ENCODE measurements at regions not wholly inside any gene's neighbourhood (a gene's known extent, or its start where the extent isn't known, plus 50 kb on each side); places are given as distances from the start of the nearest gene placed in this dataset.

GRCh38 chr21:15210235-15210678, 145.5 kb upstream of the NRIP1 start (continued):
- TF ChIP-seq, protein P1, sequence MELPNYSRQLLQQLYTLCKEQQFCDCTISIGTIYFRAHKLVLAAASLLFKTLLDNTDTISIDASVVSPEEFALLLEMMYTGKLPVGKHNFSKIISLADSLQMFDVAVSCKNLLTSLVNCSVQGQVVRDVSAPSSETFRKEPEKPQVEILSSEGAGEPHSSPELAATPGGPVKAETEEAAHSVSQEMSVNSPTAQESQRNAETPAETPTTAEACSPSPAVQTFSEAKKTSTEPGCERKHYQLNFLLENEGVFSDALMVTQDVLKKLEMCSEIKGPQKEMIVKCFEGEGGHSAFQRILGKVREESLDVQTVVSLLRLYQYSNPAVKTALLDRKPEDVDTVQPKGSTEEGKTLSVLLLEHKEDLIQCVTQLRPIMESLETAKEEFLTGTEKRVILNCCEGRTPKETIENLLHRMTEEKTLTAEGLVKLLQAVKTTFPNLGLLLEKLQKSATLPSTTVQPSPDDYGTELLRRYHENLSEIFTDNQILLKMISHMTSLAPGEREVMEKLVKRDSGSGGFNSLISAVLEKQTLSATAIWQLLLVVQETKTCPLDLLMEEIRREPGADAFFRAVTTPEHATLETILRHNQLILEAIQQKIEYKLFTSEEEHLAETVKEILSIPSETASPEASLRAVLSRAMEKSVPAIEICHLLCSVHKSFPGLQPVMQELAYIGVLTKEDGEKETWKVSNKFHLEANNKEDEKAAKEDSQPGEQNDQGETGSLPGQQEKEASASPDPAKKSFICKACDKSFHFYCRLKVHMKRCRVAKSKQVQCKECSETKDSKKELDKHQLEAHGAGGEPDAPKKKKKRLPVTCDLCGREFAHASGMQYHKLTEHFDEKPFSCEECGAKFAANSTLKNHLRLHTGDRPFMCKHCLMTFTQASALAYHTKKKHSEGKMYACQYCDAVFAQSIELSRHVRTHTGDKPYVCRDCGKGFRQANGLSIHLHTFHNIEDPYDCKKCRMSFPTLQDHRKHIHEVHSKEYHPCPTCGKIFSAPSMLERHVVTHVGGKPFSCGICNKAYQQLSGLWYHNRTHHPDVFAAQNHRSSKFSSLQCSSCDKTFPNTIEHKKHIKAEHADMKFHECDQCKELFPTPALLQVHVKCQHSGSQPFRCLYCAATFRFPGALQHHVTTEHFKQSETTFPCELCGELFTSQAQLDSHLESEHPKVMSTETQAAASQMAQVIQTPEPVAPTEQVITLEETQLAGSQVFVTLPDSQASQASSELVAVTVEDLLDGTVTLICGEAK (IDR thresholded peaks at IDR 0.05), result no peak
- TF ChIP-seq, protein P1 (CRISPR knock-in tag; IDR thresholded peaks at IDR 0.05), result peak; percentile 77
- no peak for TF ChIP-seq ZFP41 (CRISPR knock-in tag; IDR thresholded peaks at IDR 0.05; ENCODE audit: borderline replicate concordance)
- no peak for TF ChIP-seq ZNF737 (CRISPR knock-in tag; IDR thresholded peaks at IDR 0.05; ENCODE audit: borderline replicate concordance)
- TF ChIP-seq, protein P2, sequence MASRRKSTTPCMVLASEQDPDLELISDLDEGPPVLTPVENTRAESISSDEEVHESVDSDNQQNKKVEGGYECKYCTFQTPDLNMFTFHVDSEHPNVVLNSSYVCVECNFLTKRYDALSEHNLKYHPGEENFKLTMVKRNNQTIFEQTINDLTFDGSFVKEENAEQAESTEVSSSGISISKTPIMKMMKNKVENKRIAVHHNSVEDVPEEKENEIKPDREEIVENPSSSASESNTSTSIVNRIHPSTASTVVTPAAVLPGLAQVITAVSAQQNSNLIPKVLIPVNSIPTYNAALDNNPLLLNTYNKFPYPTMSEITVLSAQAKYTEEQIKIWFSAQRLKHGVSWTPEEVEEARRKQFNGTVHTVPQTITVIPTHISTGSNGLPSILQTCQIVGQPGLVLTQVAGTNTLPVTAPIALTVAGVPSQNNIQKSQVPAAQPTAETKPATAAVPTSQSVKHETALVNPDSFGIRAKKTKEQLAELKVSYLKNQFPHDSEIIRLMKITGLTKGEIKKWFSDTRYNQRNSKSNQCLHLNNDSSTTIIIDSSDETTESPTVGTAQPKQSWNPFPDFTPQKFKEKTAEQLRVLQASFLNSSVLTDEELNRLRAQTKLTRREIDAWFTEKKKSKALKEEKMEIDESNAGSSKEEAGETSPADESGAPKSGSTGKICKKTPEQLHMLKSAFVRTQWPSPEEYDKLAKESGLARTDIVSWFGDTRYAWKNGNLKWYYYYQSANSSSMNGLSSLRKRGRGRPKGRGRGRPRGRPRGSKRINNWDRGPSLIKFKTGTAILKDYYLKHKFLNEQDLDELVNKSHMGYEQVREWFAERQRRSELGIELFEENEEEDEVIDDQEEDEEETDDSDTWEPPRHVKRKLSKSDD (CRISPR knock-in tag; IDR thresholded peaks at IDR 0.05; ENCODE audit: low read depth), result peak; percentile 73; the same call in 1 of the 2 replicates
- TF ChIP-seq KDM2A (CRISPR knock-in tag; IDR thresholded peaks at IDR 0.05; ENCODE audit: borderline replicate concordance, low read depth), result peak; percentile 50; the same call in 1 of the 2 replicates
- no peak for TF ChIP-seq RNF219 (CRISPR knock-in tag; IDR thresholded peaks at IDR 0.05)
- no peak for TF ChIP-seq ZKSCAN8 (CRISPR knock-in tag; IDR thresholded peaks at IDR 0.05; ENCODE audit: borderline replicate concordance)
- TF ChIP-seq EP300 (IDR thresholded peaks at IDR 0.05; ENCODE audit: low read depth in 2 of 2, low read length in 2 of 2), result peak; percentile 54 to 94; a peak in 3 of 4 replicates
- peak; percentile 89 for TF ChIP-seq EP300 (CRISPR knock-in tag; IDR thresholded peaks at IDR 0.05; ENCODE audit: borderline replicate concordance)
- TF ChIP-seq, protein P3, sequence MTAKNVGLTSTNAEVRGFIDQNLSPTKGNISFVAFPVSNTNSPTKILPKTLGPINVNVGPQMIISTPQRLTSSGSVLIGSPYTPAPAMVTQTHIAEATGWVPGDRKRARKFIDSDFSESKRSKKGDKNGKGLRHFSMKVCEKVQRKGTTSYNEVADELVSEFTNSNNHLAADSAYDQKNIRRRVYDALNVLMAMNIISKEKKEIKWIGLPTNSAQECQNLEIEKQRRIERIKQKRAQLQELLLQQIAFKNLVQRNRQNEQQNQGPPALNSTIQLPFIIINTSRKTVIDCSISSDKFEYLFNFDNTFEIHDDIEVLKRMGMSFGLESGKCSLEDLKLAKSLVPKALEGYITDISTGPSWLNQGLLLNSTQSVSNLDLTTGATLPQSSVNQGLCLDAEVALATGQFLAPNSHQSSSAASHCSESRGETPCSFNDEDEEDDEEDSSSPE (CRISPR knock-in tag; IDR thresholded peaks at IDR 0.05), result no peak
- TF ChIP-seq, protein P4, sequence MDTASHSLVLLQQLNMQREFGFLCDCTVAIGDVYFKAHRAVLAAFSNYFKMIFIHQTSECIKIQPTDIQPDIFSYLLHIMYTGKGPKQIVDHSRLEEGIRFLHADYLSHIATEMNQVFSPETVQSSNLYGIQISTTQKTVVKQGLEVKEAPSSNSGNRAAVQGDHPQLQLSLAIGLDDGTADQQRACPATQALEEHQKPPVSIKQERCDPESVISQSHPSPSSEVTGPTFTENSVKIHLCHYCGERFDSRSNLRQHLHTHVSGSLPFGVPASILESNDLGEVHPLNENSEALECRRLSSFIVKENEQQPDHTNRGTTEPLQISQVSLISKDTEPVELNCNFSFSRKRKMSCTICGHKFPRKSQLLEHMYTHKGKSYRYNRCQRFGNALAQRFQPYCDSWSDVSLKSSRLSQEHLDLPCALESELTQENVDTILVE (CRISPR knock-in tag; IDR thresholded peaks at IDR 0.05), result no peak
